ENCODE measurements at regions not wholly inside any gene's neighbourhood (a gene's known extent, or its start where the extent isn't known, plus 50 kb on each side); places are given as distances from the start of the nearest gene placed in this dataset.

- TF ChIP-seq, protein P1, sequence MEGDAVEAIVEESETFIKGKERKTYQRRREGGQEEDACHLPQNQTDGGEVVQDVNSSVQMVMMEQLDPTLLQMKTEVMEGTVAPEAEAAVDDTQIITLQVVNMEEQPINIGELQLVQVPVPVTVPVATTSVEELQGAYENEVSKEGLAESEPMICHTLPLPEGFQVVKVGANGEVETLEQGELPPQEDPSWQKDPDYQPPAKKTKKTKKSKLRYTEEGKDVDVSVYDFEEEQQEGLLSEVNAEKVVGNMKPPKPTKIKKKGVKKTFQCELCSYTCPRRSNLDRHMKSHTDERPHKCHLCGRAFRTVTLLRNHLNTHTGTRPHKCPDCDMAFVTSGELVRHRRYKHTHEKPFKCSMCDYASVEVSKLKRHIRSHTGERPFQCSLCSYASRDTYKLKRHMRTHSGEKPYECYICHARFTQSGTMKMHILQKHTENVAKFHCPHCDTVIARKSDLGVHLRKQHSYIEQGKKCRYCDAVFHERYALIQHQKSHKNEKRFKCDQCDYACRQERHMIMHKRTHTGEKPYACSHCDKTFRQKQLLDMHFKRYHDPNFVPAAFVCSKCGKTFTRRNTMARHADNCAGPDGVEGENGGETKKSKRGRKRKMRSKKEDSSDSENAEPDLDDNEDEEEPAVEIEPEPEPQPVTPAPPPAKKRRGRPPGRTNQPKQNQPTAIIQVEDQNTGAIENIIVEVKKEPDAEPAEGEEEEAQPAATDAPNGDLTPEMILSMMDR (IDR thresholded peaks at IDR 0.05), result no peak
- TF ChIP-seq POLR2A (IDR thresholded peaks at IDR 0.05), result no peak
These were observed 192.5 kb downstream of the TECRL start for GRCh38 chr4:64216741-64217140.

All from esophagus squamous epithelium (tissue), 4 donors.